ENCODE measurements at regions not wholly inside any gene's neighbourhood (a gene's known extent, or its start where the extent isn't known, plus 50 kb on each side); places are given as distances from the start of the nearest gene placed in this dataset.
"Not testable (repeated sequence)": the region's sequence is repeated elsewhere in the genome, so short reads cannot be mapped to it uniquely, and the experiment has no call there.

DNA sequence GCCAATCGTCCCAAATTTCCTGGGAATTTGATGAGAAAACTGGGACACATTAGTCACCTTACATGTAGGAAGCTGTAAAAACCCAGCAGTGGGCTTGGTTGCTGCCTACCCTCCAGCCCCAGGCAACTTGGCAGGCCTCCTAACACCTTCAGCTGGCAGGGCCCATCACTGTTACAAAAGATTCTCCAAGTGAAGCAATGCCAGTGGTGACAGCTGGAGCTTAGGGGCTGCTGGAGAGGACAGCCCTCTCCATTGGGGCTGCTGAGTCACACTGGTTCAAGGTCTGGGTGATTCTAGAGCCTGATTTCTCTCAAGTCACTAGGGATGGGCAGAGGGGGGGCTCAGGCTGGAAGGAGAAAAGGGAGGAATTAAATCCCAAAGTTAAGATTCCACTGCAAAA, 180.6 kb downstream of the COPRS start:
- H3K4me3 ChIP-seq (ENCODE audit: low read depth, low read length) = no peak overlapping the region
- TF ChIP-seq CTCF (IDR thresholded peaks at IDR 0.05; ENCODE audit: low read depth, low read length, missing control alignments) = no peak
- no peak for DNase-seq (ENCODE audit: low read depth)

GRCh38 chr17:31677681-31678080, 181.4 kb downstream of the COPRS start:
- no peak overlapping the region for H3K4me3 ChIP-seq (ENCODE audit: low read depth, low read length)
- TF ChIP-seq CTCF (IDR thresholded peaks at IDR 0.05; ENCODE audit: low read depth, low read length, missing control alignments) = no peak
- no peak for DNase-seq (ENCODE audit: low read depth)

GRCh38 chr17:31677036-31677435, 182.0 kb downstream of the COPRS start:
- no peak overlapping the region for H3K4me3 ChIP-seq (ENCODE audit: low read depth, low read length)
- no peak for DNase-seq (ENCODE audit: low read depth)
- TF ChIP-seq CTCF (IDR thresholded peaks at IDR 0.05; ENCODE audit: low read depth, low read length, missing control alignments) = no peak

DNA sequence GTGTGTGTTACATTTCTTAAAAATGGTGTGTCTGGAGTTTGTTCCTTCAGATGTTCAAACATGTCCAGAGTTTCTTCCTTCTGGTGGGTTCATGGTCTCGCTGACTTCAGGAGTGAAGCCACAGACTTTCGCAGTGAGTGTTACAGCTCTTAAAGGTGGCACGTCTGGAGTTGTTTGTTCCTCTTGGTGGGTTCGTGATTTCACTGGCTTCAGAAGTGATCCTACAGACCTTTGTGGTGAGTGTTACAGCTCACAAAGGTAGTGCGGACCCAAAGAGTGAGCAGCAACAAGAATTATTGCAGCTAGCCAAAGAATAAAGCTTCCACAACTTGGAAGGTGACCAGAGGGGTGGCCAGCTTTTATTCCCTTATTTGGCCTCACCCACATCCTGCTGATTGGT, 183.7 kb downstream of the COPRS start:
- not testable (repeated sequence) for H3K4me3 ChIP-seq (ENCODE audit: low read depth, low read length); DNase-seq (ENCODE audit: low read depth)

DNA sequence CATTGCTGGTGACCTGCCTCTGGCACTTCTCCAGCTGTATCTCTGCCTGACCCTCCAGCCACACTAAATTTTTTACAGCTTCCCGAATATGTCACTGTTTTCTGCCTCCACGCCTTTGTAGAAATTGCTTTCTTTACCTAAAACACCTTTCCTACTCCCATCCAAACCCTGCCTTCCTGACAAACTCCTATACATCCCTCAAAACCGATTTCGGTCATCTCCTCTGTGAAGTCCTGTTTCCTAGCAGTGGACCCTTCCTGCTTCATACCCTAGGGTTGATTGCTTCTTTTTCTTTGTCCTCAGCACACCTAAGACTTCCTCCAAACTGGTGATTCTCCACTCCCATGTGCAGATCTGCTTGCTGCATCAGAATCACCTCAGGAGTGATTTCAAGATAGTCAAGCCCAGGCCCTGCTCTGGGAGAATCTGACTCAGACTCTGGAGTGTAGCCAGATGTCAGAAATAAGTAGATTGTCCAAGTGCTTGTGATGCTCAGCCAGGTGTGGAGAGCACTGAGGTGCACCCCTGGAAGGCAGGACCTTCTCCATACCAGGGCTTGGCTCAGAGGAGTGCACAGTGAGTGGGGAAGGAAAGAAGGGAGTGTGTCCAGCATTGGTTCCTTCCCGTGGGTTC, 184.2 kb downstream of the COPRS start:
- no peak for DNase-seq (ENCODE audit: low read depth)
- no peak for TF ChIP-seq CTCF (IDR thresholded peaks at IDR 0.05; ENCODE audit: low read depth, low read length, missing control alignments)
- no peak overlapping the region for H3K4me3 ChIP-seq (ENCODE audit: low read depth, low read length)

GRCh38 chr17:31674305-31674704, 184.7 kb downstream of the COPRS start:
- TF ChIP-seq CTCF (IDR thresholded peaks at IDR 0.05; ENCODE audit: low read depth, low read length, missing control alignments) = no peak
- DNase-seq (ENCODE audit: low read depth) = no peak
- no peak overlapping the region for H3K4me3 ChIP-seq (ENCODE audit: low read depth, low read length)

DNA sequence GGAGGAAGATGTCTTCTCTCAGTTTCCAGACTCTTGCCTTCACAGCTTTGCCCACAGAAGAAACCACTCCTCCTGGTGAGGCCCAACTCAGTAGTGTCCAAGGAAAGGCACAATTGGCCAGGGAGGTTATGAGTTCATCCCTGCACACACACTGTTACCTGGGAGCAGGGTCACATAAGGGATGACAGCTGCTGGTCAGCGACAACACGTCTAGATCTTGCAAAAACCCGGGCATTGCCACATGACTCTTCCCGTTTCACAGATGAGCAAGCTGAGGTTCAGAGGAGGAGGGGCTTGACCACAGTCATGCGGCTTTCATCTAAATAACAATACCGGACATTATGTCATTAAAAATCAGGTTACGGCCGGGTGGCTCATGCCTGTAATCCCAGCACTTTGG, 186.0 kb downstream of the COPRS start:
- TF ChIP-seq CTCF (IDR thresholded peaks at IDR 0.05; ENCODE audit: low read depth, low read length, missing control alignments) = no peak
- no peak overlapping the region for H3K4me3 ChIP-seq (ENCODE audit: low read depth, low read length)
- no peak for DNase-seq (ENCODE audit: low read depth)
